ENCODE measurements at regions not wholly inside any gene's neighbourhood (a gene's known extent, or its start where the extent isn't known, plus 50 kb on each side); places are given as distances from the start of the nearest gene placed in this dataset.

- TF ChIP-seq, protein P1, sequence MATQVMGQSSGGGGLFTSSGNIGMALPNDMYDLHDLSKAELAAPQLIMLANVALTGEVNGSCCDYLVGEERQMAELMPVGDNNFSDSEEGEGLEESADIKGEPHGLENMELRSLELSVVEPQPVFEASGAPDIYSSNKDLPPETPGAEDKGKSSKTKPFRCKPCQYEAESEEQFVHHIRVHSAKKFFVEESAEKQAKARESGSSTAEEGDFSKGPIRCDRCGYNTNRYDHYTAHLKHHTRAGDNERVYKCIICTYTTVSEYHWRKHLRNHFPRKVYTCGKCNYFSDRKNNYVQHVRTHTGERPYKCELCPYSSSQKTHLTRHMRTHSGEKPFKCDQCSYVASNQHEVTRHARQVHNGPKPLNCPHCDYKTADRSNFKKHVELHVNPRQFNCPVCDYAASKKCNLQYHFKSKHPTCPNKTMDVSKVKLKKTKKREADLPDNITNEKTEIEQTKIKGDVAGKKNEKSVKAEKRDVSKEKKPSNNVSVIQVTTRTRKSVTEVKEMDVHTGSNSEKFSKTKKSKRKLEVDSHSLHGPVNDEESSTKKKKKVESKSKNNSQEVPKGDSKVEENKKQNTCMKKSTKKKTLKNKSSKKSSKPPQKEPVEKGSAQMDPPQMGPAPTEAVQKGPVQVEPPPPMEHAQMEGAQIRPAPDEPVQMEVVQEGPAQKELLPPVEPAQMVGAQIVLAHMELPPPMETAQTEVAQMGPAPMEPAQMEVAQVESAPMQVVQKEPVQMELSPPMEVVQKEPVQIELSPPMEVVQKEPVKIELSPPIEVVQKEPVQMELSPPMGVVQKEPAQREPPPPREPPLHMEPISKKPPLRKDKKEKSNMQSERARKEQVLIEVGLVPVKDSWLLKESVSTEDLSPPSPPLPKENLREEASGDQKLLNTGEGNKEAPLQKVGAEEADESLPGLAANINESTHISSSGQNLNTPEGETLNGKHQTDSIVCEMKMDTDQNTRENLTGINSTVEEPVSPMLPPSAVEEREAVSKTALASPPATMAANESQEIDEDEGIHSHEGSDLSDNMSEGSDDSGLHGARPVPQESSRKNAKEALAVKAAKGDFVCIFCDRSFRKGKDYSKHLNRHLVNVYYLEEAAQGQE (IDR thresholded peaks at IDR 0.05; ENCODE audit: insufficient read depth in 1 of 2, low read depth in 2 of 2, low read length in 2 of 2) = no peak
- TF ChIP-seq POLR2AphosphoS5 (IDR thresholded peaks at IDR 0.05; ENCODE audit: low read depth, low read length) (no peak), TAF1 (IDR thresholded peaks at IDR 0.05; ENCODE audit: borderline replicate concordance, insufficient read depth, low read length) (no peak), SIN3A (IDR thresholded peaks at IDR 0.05; ENCODE audit: borderline replicate concordance, insufficient read depth, low read length) (no peak)
Measured at GRCh38 chr4:81698538-81699296, 227.0 kb upstream of the RASGEF1B start.
